Naive thymus-derived CD4-positive, alpha-beta T cell (primary cell): ENCODE measurements at regions not wholly inside any gene's neighbourhood (a gene's known extent, or its start where the extent isn't known, plus 50 kb on each side); places are given as distances from the start of the nearest gene placed in this dataset.
"Not testable (repeated sequence)": the region's sequence is repeated elsewhere in the genome, so short reads cannot be mapped to it uniquely, and the experiment has no call there.

Experiments
- ATAC-seq: fragments of 150-1000 bp; cut with Tn5 transposase; 2 replicates; pipeline ENCODE4 v1.10.0; 2021; ENCODE audit warnings: mild to moderate bottlenecking, moderate library complexity
- CTCF ChIA-PET: fragments of 350-600 bp; sonication (Branson Sonifier 250); formaldehyde crosslinking; loops from one replicate; lab custom pipeline; 2021; ENCODE audit warnings: antibody characterized with exemption; lab: Charles Lee
- POLR2A ChIA-PET: fragments of 350-600 bp; sonication (Branson Sonifier 250); formaldehyde crosslinking; loops from one replicate; lab custom pipeline; 2021; ENCODE audit warnings: antibody characterized with exemption, inconsistent platforms; lab: Charles Lee
- DNase-seq, 9 donors: peaks; one replicate each; pipeline versions ENCODE4 v3.0.0 to v3.0.0-alpha.2; 2020 to 2022; ENCODE audit warnings: mixed read lengths in 1 of 9
- H3K27ac ChIP-seq: one replicate; pipeline ENCODE4 v1.7.0; 2013; ENCODE audit warnings: mild to moderate bottlenecking, low read depth, low read length, moderate library complexity
- H3K27me3 ChIP-seq, 2 donors: one replicate each; pipeline ENCODE4 v1.7.0; 2013; ENCODE audit warnings: low read length in 2 of 2, mild to moderate bottlenecking in 2 of 2, moderate library complexity in 2 of 2; ENCODE audit not compliant: control insufficient read depth in 2 of 2, insufficient read depth in 2 of 2
- H3K36me3 ChIP-seq, 3 experiments: 1 replicate in 2 of 3; 2 replicates in 1 of 3; pipeline ENCODE4 v1.7.0; 2013; ENCODE audit warnings: low read length in 3 of 3, mild to moderate bottlenecking in 3 of 3, moderate library complexity in 1 of 3; ENCODE audit not compliant: insufficient read depth in 3 of 3, control insufficient read depth in 2 of 3
- H3K4me1 ChIP-seq, 2 donors: one replicate each; pipeline ENCODE4 v1.7.0; 2013; ENCODE audit warnings: low read length in 2 of 2, mild to moderate bottlenecking in 2 of 2, moderate library complexity in 1 of 2; ENCODE audit not compliant: control insufficient read depth in 2 of 2, insufficient read depth in 2 of 2
- H3K4me3 ChIP-seq: 2 replicates; pipeline ENCODE4 v1.7.0; 2013; ENCODE audit warnings: mild to moderate bottlenecking, low read length
- H3K9me3 ChIP-seq, 3 experiments: 1 replicate in 2 of 3; 2 replicates in 1 of 3; pipeline ENCODE4 v1.7.0; 2013; ENCODE audit warnings: low read length in 3 of 3; ENCODE audit not compliant: control insufficient read depth in 2 of 3
- H3K27ac Mint-ChIP-seq, 9 donors: one replicate each; pipeline ENCODE4 v1.8.0; 2020 to 2022; ENCODE audit warnings: mixed read lengths in 9 of 9, mild to moderate bottlenecking in 8 of 9, moderate library complexity in 5 of 9, inconsistent platforms in 2 of 9
- H3K27me3 Mint-ChIP-seq, 5 donors: one replicate each; pipeline ENCODE4 v1.8.0; 2021 to 2022; ENCODE audit warnings: mixed read lengths in 5 of 5, mild to moderate bottlenecking in 1 of 5
- H3K36me3 Mint-ChIP-seq, 5 donors: one replicate each; pipeline ENCODE4 v1.8.0; 2020 to 2022; ENCODE audit warnings: mixed read lengths in 5 of 5, mild to moderate bottlenecking in 3 of 5, inconsistent platforms in 1 of 5
- H3K4me1 Mint-ChIP-seq, 7 donors: one replicate each; pipeline ENCODE4 v1.8.0; 2020 to 2022; ENCODE audit warnings: mixed read lengths in 7 of 7, mild to moderate bottlenecking in 3 of 7, inconsistent platforms in 1 of 7
- H3K4me3 Mint-ChIP-seq, 10 donors: one replicate each; pipeline ENCODE4 v1.8.0; 2020 to 2022; ENCODE audit warnings: mild to moderate bottlenecking in 10 of 10, mixed read lengths in 10 of 10, moderate library complexity in 6 of 10, inconsistent platforms in 2 of 10
- H3K9me3 Mint-ChIP-seq, 11 donors: one replicate each; pipeline ENCODE4 v1.8.0; 2020 to 2022; ENCODE audit warnings: mixed read lengths in 11 of 11, mild to moderate bottlenecking in 4 of 11, inconsistent platforms in 1 of 11, moderate library complexity in 1 of 11
- intact Hi-C, 2 donors: fragments of 100-400 bp; cut with micrococcal nuclease; formaldehyde crosslinking; loops; one replicate each; pipeline ENCODE4 v1.15.1; 2023

DNA sequence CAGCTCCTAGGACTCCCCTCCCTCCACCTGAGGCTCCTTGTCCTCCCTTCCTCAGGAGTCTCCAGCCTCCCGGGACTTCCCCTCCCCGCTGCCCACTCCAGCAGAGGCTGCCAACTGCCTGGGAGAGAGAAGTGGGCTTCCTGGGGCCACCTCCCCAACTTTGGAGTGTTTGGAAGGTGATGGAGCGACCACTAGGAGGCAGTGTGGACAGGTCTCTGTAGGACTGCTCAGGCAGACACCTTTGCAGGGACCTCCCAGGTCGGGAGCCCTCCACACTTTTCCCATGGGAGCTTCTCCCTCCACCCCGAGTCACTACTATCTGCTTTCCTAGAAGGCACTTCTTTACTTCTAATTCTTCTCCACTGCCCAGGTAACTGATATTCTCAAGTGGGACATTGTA is 2747.2 kb upstream of the TPTE start:
- H3K27ac Mint-ChIP-seq, H3K36me3 Mint-ChIP-seq, H3K36me3 ChIP-seq, H3K4me1 Mint-ChIP-seq, CTCF ChIA-PET, H3K9me3 Mint-ChIP-seq, DNase-seq, POLR2A ChIA-PET, H3K4me3 Mint-ChIP-seq, H3K4me3 ChIP-seq, H3K27me3 ChIP-seq, H3K4me1 ChIP-seq, H3K27ac ChIP-seq, H3K9me3 ChIP-seq, H3K27me3 Mint-ChIP-seq, ATAC-seq, intact Hi-C loops: not testable (repeated sequence)

GRCh38 chr21:7775327-7775984 is 2745.9 kb upstream of the TPTE start:
- H3K27ac ChIP-seq, intact Hi-C loops, H3K27me3 Mint-ChIP-seq, H3K4me1 ChIP-seq, H3K4me3 ChIP-seq, H3K9me3 ChIP-seq, H3K27me3 ChIP-seq, CTCF ChIA-PET, H3K36me3 Mint-ChIP-seq, H3K36me3 ChIP-seq, ATAC-seq, POLR2A ChIA-PET, H3K9me3 Mint-ChIP-seq, H3K4me1 Mint-ChIP-seq: not testable (repeated sequence)
- Mint-ChIP-seq H3K4me3 (peak overlapping the region in 8 of 10 donors; percentile 1 to 48 (median 12)), H3K27ac (peak overlapping the region; percentile 19 to 88 (median 72))
- DNase-seq, result peak in 6 of 9 donors; percentile 4 to 25 (median 16)

DNA sequence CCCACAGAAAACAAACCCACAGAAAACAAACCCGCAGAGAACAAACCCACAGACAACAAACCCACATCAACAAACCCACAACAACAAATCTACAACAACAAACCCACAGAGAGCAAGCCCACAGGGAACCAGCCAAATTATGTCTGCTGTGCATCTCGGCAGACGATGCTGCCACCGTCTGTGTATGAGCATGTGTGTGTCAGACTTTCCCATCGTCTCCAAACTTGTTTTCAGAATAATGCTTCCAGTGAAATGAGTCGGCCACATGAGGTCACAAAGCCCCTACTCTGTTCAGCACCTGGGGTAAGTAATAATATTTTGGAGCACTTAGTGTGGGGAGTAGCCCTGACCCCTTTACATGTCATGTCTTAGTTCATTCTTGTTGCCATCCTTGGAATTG is 2745.3 kb upstream of the TPTE start:
- H3K27ac ChIP-seq, H3K9me3 ChIP-seq, H3K27me3 Mint-ChIP-seq, H3K36me3 ChIP-seq, H3K9me3 Mint-ChIP-seq, H3K4me1 Mint-ChIP-seq, CTCF ChIA-PET, intact Hi-C loops, H3K27me3 ChIP-seq, ATAC-seq, H3K4me3 ChIP-seq, H3K4me1 ChIP-seq, POLR2A ChIA-PET, H3K36me3 Mint-ChIP-seq: not testable (repeated sequence)
- peak in 1 of 9 donors; percentile 8 for DNase-seq
- Mint-ChIP-seq H3K4me3 (peak overlapping the region in 6 of 10 donors; percentile 4 to 48 (median 8)), H3K27ac (peak overlapping the region; percentile 19 to 88 (median 72))

DNA sequence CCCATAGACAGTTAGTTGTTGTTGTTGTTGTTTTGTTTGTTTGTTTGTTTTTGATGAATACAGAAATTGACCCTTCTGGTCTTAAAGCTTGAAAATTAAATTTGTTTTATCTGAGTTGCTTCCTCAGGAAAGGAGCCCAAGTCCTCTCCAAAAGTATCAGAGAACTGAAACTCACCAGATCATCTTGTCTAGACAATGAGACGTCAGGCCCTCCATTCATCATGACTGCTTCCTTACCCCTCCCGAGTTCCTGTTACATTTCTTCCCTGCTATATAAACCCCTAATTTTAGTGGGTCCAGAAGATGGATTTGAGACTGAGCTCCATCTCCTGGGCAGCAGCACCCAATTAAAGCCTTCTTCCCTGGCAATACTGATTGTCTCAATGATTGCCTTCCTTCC is 2744.8 kb upstream of the TPTE start:
- DNase-seq, H3K4me3 ChIP-seq, H3K36me3 ChIP-seq, H3K36me3 Mint-ChIP-seq, H3K4me1 Mint-ChIP-seq, H3K9me3 ChIP-seq, POLR2A ChIA-PET, H3K27me3 ChIP-seq, H3K4me3 Mint-ChIP-seq, H3K27ac Mint-ChIP-seq, H3K27me3 Mint-ChIP-seq, ATAC-seq, CTCF ChIA-PET, H3K27ac ChIP-seq, H3K4me1 ChIP-seq, H3K9me3 Mint-ChIP-seq, intact Hi-C loops: not testable (repeated sequence)

DNA sequence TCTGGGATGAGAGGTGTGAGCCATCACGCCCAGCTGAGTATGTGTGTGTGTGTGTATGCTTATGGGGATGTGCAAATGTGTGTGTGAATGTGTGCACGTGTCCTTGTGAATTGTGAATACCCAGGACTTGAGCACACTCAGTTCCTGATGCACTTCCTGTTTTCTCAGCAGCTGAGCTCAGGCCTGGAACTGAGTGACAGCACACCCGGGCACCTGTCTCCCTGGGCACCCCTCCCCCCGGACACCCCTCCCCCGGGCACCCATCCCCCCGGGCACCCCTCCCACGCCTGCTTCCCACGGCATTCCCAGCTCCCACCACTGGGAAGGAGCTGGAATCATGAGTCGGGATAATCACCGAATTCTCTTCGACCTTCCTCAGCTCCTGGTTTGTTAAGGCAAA is 2744.1 kb upstream of the TPTE start:
- H3K9me3 ChIP-seq, ATAC-seq, DNase-seq, H3K36me3 Mint-ChIP-seq, H3K27me3 ChIP-seq, H3K4me3 Mint-ChIP-seq, H3K4me1 ChIP-seq, H3K36me3 ChIP-seq, intact Hi-C loops, H3K4me3 ChIP-seq, H3K9me3 Mint-ChIP-seq, H3K27ac Mint-ChIP-seq, CTCF ChIA-PET, H3K4me1 Mint-ChIP-seq, H3K27ac ChIP-seq, H3K27me3 Mint-ChIP-seq, POLR2A ChIA-PET: not testable (repeated sequence)

DNA sequence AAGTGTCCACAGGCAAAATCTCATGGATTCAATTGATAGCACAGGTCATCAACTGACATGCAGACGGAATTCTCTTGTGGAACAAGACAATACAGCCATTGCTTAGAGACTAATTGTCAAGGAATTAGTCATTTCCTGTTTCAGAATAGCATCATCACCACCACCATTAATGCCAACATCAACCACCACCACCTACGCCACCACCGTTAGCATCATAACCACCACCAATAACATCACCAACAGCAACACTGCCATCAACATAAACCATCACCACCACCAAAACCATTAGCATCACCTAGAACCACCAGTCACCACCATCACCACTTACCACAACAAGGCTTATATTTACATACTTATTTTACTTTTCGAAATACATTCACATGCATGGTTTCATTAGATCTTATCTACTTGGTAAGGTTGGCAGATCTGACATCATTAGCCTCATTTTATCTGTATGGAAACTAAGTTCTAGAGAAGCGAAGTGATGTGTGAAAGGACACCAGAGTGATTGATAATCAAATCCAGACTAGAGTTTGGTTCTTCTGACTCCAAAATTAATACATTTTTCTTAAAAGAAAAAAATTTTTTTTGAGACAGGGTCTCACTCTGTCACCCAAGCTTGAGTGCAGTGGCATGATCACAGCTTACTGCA is 2733.8 kb upstream of the TPTE start:
- H3K27ac Mint-ChIP-seq, result not testable (repeated sequence)

GRCh38 chr21:7793797-7794196 is 2727.6 kb upstream of the TPTE start:
- H3K27ac ChIP-seq, H3K36me3 ChIP-seq, H3K27me3 Mint-ChIP-seq, DNase-seq, POLR2A ChIA-PET, CTCF ChIA-PET, intact Hi-C loops, H3K9me3 Mint-ChIP-seq, ATAC-seq, H3K27ac Mint-ChIP-seq, H3K4me1 ChIP-seq, H3K9me3 ChIP-seq, H3K36me3 Mint-ChIP-seq, H3K4me3 ChIP-seq, H3K4me1 Mint-ChIP-seq, H3K27me3 ChIP-seq, H3K4me3 Mint-ChIP-seq: not testable (repeated sequence)

More for the DNA sequence above, 2733.8 kb upstream of the TPTE start:
- H3K36me3 Mint-ChIP-seq, H3K4me1 Mint-ChIP-seq, ATAC-seq, H3K27ac ChIP-seq, H3K9me3 ChIP-seq, intact Hi-C loops, H3K27me3 Mint-ChIP-seq, H3K4me3 Mint-ChIP-seq, H3K4me3 ChIP-seq, POLR2A ChIA-PET, CTCF ChIA-PET, H3K9me3 Mint-ChIP-seq, DNase-seq, H3K36me3 ChIP-seq, H3K27me3 ChIP-seq, H3K4me1 ChIP-seq: not testable (repeated sequence)
